ENCODE measurements at regions not wholly inside any gene's neighbourhood (a gene's known extent, or its start where the extent isn't known, plus 50 kb on each side); places are given as distances from the start of the nearest gene placed in this dataset.
"Not testable (repeated sequence)": the region's sequence is repeated elsewhere in the genome, so short reads cannot be mapped to it uniquely, and the experiment has no call there.

GRCh38 chr20:29320216-29320949, 1937.1 kb upstream of the DEFB115 start:
- not testable (repeated sequence) for DNase-seq

DNA sequence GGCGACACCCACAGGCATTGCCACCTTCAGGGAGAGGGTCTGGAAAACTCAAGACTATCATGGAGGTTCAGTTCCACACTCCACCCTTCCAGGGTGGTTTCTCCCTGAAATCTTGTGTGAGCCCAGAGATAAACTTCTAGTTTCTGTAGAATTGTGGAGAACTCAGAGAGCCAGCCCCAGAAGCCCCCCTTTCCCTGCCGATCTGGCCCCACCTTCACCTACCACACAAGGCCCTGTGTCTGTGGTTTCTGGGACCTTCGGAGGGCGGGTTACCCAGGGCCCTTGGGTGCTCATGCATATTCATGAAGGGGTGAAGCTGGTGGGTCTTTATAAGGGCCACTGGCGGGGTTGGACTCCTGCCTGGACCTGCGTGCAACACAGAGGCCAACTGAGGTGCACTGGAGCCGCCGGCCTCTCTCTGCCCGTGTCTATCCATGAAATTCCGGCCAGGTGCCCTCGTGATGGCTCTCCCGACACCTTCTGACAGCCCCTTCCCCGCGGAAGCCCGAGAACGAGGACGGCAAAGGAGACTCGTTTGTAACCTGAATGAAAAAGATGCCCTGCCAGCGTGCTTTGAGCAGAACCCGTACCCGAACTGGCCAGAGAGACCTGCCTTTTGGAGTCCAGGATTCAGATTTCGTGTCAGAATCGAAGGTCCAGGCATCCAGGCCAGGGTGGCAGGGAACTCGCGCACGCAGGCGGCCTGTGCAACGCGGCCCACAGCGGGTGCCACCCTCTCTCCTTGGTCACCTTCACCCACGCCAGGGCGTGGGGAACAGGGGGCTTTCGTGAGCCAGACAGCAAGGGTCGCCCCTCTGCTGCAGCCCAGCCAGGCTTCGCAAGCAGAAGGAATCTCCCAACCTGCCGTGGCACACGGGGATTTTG, 1933.6 kb upstream of the DEFB115 start:
- not testable (repeated sequence) for DNase-seq

DNA sequence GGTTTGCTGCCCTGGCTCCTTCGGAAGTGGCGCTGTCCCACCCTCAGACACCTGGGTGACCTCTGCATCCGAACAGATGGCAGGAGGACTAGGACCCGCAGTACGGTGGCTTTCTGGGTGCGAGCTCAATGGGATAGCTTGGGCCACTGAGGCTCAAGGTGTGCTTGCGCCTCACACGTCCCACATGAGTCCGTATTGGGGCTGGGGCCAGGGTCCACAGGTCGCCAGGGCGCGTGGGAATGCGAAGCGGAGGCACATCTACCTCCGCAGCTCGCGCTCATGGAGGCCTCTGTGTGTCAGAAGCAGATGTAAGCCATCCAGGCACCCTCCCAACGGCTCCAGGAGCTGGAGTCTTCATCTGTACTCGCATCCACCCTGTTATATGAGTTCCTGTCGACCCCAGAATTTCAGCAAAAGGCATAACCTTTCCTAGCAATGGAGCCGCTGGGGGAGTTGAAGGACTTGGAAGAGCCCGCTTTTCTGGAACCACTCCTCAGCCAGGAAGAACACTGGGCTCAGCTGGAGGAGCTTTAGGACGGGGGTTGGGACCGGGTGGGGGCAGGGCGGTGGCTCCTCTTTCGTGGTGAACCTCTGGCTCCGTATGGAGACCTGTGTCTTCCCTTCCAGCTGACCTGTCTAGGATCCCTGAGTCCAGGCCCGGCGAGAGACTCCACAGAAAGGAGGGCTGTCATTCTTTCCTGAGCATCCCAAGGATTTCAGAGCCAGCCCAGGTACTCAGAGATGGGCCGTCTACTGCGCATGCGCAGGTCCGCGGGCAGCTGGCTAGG, 1932.8 kb upstream of the DEFB115 start:
- not testable (repeated sequence) for DNase-seq

DNA sequence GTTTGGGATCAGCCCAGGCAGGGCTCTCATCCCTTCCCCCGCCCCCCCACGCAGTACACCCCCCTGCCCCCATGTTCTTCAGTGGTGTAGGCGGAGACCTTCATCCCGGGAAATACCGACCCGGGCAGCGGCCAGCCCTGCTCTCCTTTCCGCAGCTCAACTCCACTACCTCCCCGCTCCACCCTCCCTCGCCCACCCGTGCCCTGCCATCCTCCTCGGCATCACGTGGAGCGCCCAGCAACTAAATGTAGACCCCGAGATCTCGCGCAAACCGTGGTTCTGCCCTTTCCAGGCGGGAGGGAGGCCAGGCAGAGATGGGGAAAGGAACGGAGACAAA, 1932.2 kb upstream of the DEFB115 start:
- no peak for DNase-seq

DNA sequence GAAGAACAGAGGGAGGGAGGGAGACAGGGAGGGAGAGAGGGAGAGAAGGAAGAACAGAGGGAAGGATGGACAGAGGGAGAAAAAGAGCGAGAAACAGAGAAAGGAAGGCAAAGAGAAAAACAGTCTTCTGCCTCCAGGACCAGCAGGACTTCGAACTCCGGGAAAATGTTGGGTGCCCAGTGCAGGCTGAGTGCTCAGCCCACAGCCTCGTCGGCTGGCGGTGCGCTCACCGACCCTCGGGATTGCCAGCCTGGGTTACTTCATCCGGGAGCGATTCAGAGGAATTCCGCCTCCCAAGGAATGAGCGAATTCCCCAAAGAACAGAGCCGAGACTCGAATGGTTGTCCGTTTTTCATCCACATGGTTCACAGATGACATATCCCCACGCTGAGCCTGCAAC, 1931.7 kb upstream of the DEFB115 start:
- not testable (repeated sequence) for DNase-seq

DNA sequence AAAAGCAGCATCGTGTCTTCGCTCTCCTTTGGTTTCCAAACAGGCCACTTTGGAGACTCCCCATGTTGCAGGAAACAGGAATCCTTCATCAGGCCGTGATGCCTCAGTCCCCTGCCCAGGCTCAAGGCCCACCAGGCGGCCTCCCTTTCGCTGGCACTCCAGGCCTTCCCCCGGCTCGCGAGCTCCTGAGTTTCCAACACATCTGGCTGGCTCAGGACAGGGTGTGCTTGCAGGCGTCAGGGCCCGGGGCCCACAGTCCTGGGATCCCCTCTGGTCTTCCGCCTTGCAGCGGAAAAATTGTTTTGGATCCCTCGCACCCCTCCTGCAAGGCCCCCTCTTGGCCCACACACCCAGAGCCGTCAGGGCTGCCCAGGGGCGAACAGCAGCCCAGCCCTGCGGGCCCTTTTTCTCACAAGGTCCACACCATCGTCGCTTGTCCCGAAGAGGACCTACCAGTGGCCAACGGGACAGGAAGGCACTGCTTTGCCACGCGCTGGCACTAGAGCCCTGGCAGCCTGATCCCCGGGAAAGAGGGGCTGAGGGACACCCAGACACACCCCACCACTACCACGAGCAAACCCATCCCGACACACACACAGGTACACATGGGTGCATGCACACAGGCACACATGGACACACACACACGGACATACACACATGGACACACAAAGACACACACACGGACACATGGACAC, 1930.9 kb upstream of the DEFB115 start:
- DNase-seq: no peak

DNA sequence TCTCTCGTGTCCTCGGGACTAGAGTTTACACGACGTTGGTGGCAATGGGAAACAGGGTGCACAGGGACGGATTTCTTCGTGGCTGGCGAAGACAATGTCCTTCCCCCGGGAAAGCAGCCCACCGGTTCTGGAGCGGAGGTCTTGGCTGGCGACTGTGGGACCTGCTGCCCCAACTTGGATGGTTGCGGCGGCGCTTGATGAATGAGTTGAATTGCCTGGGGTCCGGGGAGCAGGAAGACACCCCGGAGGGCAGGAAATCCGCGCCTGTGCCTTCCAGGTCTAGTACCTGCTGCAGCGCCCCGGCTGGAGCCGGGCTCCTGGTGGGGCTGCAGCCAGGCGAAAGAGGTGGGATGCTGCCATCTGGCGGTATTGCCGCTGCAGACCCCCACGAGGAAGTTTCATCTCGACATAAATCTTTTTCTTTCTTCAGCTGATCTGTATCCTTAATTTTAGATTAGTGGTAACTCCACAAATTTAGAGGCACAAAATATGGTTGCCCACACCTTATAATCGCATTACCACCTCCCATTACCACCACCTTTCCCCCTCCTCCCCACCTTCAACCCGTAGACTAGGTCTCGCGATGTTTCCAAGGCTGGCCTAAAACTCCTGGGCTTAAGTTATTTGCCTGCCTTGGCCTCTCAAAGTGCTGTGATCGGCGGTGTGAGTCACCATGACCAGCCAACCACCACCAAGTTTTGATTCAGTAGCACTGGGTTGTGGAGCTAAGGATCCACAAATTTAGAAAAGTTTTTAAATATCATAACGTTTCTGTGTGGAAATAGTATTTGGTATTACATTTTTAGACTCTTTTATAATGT, 1929.7 kb upstream of the DEFB115 start:
- not testable (repeated sequence) for DNase-seq

- DNase-seq: not testable (repeated sequence)
Measured at GRCh38 chr20:29330429-29331115, 1926.9 kb upstream of the DEFB115 start.

GRCh38 chr20:29349836-29350235, 1907.6 kb upstream of the DEFB115 start:
- DNase-seq: no peak

DNA sequence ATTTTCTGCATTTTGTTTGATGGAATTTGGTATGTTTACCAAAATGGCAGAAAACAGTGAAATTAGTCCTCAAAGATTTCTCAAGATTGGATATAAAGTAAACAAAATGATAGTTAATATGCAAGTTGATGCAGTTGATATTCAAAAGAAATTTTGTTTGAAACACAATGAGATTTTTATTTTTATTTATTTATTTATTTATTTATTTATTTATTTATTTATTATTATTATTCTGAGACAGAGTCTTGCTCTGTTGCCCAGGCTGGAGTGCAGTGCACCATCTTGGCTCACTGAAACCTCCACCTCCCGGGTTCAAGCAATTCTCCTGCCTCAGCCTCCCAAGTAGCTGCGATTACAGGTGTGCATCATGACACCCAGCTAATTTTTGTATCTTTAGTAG, 1881.5 kb upstream of the DEFB115 start:
- not testable (repeated sequence) for DNase-seq

GRCh38 chr20:29392853-29393252, 1864.6 kb upstream of the DEFB115 start:
- not testable (repeated sequence) for DNase-seq

DNA sequence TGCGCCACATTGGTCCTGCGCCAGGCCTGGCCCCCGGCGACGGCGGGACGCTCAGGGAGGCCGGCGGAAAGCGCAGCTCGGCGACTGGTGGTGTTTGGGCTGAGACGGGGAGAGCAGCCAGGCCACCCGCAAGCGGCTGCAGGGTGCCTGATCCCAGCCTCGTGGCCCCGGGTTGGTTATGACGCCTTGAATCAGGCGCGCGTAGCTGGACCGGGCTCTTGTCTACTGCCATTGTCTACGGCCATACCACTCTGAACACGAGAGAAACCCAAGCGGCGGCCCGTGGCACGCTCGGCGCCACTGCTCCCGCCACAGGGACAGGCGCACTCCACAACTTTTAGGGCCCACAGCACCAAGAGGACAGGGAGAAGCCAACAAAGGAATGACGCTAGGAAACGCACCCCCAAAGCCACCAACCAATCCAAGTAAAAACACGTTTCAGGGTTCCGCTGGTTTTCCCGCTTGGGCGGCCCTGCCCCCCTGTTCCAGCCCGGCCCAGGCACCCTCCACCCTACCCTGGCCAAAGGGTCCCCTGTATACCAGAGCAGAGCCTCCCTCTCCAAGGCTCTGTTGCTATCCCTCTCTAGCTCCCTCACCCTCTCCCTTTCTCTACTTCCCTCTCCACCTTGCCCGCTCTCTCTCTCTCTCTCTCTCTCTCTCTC, 1849.3 kb upstream of the DEFB115 start:
- DNase-seq: no peak

DNA sequence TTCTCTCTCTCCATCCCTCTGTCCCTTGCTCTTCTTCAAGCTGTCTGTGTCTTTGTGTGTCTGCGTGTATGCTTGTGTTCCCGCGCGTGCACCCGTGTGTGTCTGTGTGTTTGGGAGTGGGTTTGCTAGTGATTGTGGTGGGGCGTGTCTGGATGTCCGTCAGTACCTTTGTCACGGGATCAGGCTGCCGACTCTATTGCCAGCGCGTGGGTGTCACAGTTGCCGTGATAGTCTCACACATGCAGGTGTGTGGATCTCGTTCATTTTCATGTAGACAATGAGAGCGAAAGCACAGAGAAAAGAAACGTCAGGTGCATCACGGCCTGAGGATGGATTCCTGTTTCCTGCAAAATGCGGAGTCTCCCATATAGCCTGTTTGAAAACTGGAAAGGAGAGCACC, 1848.8 kb upstream of the DEFB115 start:
- not testable (repeated sequence) for DNase-seq

- not testable (repeated sequence) for DNase-seq
Measured at GRCh38 chr20:29409160-29409689, 1848.2 kb upstream of the DEFB115 start.

DNA sequence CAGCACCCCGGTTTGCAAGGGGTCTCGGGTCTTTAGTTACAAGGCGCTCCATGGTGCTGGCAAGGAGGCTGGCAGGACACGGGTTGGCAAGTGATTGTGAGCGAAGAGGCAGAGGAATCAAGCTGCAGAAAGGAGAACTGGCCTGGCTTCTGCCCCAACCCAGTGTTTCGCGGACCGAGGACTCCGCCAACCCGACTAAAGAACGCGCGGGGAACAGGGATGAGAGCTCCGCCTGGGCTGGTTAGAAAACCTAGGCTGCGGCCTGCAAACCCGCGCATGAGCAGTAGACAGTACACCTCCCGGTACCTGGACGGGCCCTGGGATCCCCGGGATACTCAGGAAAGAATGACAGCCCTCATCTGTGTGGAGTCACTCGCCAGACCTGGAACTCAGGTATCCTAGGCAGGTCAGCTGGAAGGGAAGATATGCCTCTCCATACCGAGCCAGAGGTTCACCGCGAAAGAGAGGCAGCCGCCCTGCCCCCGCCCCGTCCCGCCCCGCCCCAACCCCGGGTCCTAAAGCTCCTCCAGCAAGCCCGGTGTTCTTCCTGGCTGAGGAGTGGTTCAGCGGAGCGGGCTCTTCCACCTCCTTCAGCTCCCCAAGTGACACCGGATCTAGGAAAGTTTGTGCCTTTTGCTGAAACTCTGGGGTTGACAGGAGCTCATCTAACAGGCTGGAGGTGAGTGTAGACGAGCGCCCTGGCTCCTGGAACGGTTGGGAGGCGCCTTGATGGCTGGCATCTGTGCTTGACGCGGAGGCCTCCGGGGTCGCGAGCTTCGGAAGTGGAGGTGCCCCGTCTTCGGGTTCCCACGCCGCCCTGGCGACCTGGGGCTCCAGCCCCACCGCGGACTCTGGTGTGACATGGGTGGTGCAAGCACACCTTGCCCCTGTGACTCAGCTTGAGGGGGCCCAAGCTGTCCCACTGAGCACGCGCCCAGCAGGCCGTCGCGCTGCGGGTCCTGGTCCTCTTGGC, 1847.3 kb upstream of the DEFB115 start:
- DNase-seq: no peak

GRCh38 chr20:29410806-29411457, 1846.5 kb upstream of the DEFB115 start:
- DNase-seq: no peak

- not testable (repeated sequence) for DNase-seq
Measured at GRCh38 chr20:29411458-29411820, 1846.0 kb upstream of the DEFB115 start.

GRCh38 chr20:29419378-29419777, 1838.1 kb upstream of the DEFB115 start:
- DNase-seq: no peak
